SK-N-SH treated with all-trans-retinoic acid at 6 μM for 48 hours (cell line): ENCODE measurements at regions not wholly inside any gene's neighbourhood (a gene's known extent, or its start where the extent isn't known, plus 50 kb on each side); places are given as distances from the start of the nearest gene placed in this dataset.
"Not testable (repeated sequence)": the region's sequence is repeated elsewhere in the genome, so short reads cannot be mapped to it uniquely, and the experiment has no call there.

Experiments used
- ATAC-seq: fragments of 200-7000 bp; cut with Tn5 transposase; 3 replicates; pipeline ENCODE4 v1.9.1; 2020; ENCODE audit warnings: mild to moderate bottlenecking, moderate library complexity
- BACH2 ChIP-seq: fragments of 250-450 bp; sonication (Bioruptor Pico); IDR thresholded peaks from 2 replicates; pipeline ENCODE4 v1.9.0; 2021; ENCODE audit warnings: mild to moderate bottlenecking, borderline replicate concordance
- CREB5 ChIP-seq: fragments of 250-450 bp; sonication (Bioruptor Pico); IDR thresholded peaks from 2 replicates; pipeline ENCODE4 v1.5.1; 2020; ENCODE audit warnings: low read depth, mild to moderate bottlenecking, moderate library complexity
- CSDC2 ChIP-seq: fragments of 250-450 bp; sonication (Bioruptor Pico); IDR thresholded peaks from 2 replicates; pipeline ENCODE4 v1.5.0; 2020; ENCODE audit warnings: mild to moderate bottlenecking, moderate library complexity
- CSRNP3 ChIP-seq: fragments of 250-450 bp; sonication (Bioruptor Pico); IDR thresholded peaks from 2 replicates; pipeline ENCODE4 v1.5.1; 2021; ENCODE audit warnings: mild to moderate bottlenecking, moderate library complexity
- ESRRG ChIP-seq: fragments of 250-450 bp; sonication (Bioruptor Pico); IDR thresholded peaks from 2 replicates; pipeline ENCODE4 v1.6.1; 2021; ENCODE audit warnings: mild to moderate bottlenecking
- GLIS3 ChIP-seq: fragments of 250-450 bp; sonication (Bioruptor Pico); IDR thresholded peaks from 2 replicates; pipeline ENCODE4 v1.5.0; 2020; ENCODE audit warnings: mild to moderate bottlenecking, moderate library complexity
- OSR1 ChIP-seq: fragments of 250-450 bp; sonication (Bioruptor Pico); IDR thresholded peaks from 2 replicates; pipeline ENCODE4 v1.8.0; 2022; ENCODE audit warnings: moderate library complexity, mild to moderate bottlenecking, inconsistent platforms
- PATZ1 ChIP-seq: fragments of 250-450 bp; sonication (Bioruptor Pico); IDR thresholded peaks from 2 replicates; pipeline ENCODE4 v1.8.0; 2020; ENCODE audit warnings: mild to moderate bottlenecking, moderate library complexity, borderline replicate concordance
- POU6F1 ChIP-seq: fragments of 250-450 bp; sonication (Bioruptor Pico); IDR thresholded peaks from 2 replicates; pipeline ENCODE4 v1.8.0; 2021; ENCODE audit warnings: low read depth, mild to moderate bottlenecking, moderate library complexity, borderline replicate concordance
- PPARA ChIP-seq: fragments of 250-450 bp; sonication (Bioruptor Pico); IDR thresholded peaks from 2 replicates; pipeline ENCODE4 v1.5.0; 2020; ENCODE audit warnings: mild to moderate bottlenecking, borderline replicate concordance
- RARB ChIP-seq: fragments of 250-450 bp; sonication (Bioruptor Pico); IDR thresholded peaks from 2 replicates; pipeline ENCODE4 v1.8.0; 2021; ENCODE audit warnings: mild to moderate bottlenecking, moderate library complexity
- TCF4 ChIP-seq: fragments of 250-450 bp; sonication (Bioruptor Pico); IDR thresholded peaks from 2 replicates; pipeline ENCODE4 v1.8.0; 2021; ENCODE audit warnings: mild to moderate bottlenecking, moderate library complexity, borderline replicate concordance
- TOX ChIP-seq: fragments of 250-450 bp; sonication (Bioruptor Pico); IDR thresholded peaks from 2 replicates; pipeline ENCODE4 v1.8.0; 2021; ENCODE audit warnings: mild to moderate bottlenecking, moderate library complexity, borderline replicate concordance
- TSHZ2 ChIP-seq: fragments of 250-450 bp; sonication (Bioruptor Pico); IDR thresholded peaks from 2 replicates; pipeline ENCODE4 v1.5.0; 2020; ENCODE audit warnings: mild to moderate bottlenecking, moderate library complexity
- ZC3H10 ChIP-seq: fragments of 250-450 bp; sonication (Bioruptor Pico); IDR thresholded peaks from 2 replicates; pipeline ENCODE4 v1.5.1; 2021; ENCODE audit warnings: mild to moderate bottlenecking, moderate library complexity
- ZFP3 ChIP-seq: fragments of 250-450 bp; sonication (Bioruptor Pico); IDR thresholded peaks from 2 replicates; pipeline ENCODE4 v1.5.0; 2020; ENCODE audit warnings: mild to moderate bottlenecking, moderate library complexity
- ZFP30 ChIP-seq: fragments of 450-650 bp; formaldehyde crosslinking; IDR thresholded peaks from 2 replicates; pipeline ENCODE4 v1.5.0; 2022; ENCODE audit warnings: mild to moderate bottlenecking, moderate library complexity
- ZNF565 ChIP-seq: fragments of 450-650 bp; formaldehyde crosslinking; conservative IDR thresholded peaks from 2 replicates; pipeline ENCODE4 v1.5.0; 2020; ENCODE audit warnings: low read depth, mild to moderate bottlenecking, moderate library complexity
- ZNF70 ChIP-seq: fragments of 450-650 bp; formaldehyde crosslinking; IDR thresholded peaks from 2 replicates; pipeline ENCODE4 v1.5.0; 2020; ENCODE audit warnings: mild to moderate bottlenecking, moderate library complexity
- ZNF8 ChIP-seq: fragments of 450-650 bp; formaldehyde crosslinking; IDR thresholded peaks from 2 replicates; pipeline ENCODE4 v1.5.0; 2020; ENCODE audit warnings: mild to moderate bottlenecking, moderate library complexity

DNA sequence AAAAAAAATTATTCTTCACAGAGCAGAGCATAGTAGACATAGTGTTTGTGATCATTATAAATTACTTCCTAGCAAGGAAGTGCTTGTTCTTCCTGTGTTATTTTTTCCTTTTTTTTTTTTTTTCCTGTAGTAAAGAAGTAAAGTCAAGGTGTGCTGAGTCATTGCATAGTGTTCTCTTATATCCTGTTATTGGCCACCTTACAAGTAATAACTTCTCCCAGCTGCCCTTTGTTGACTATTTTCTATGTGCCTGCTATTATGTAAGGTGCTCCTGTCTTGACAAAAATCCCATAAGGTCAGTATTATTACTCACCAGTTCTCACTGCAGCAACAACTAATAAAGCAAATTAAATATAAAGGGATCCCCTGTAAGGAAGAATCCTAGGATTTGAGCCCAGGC, 195.3 kb downstream of the GJA1 start:
- no peak for ATAC-seq
- TF ChIP-seq TOX (no peak), TSHZ2 (CRISPR knock-in tag) (no peak), GLIS3 (no peak), PATZ1 (CRISPR knock-in tag) (no peak), OSR1 (CRISPR knock-in tag) (no peak), ZFP30 (CRISPR knock-in tag) (no peak), PPARA (CRISPR knock-in tag) (no peak), ZNF565 (no peak), CREB5 (no peak), ZNF8 (CRISPR knock-in tag) (no peak), CSRNP3 (CRISPR knock-in tag) (no peak), ZC3H10 (CRISPR knock-in tag) (no peak), BACH2 (no peak), TCF4 (CRISPR knock-in tag) (no peak), ESRRG (CRISPR knock-in tag) (no peak)
- TF ChIP-seq, all 23 proteins: peak for 0

GRCh38 chr6:121631752-121632151, 196.3 kb downstream of the GJA1 start:
- ATAC-seq = not testable (repeated sequence)

DNA sequence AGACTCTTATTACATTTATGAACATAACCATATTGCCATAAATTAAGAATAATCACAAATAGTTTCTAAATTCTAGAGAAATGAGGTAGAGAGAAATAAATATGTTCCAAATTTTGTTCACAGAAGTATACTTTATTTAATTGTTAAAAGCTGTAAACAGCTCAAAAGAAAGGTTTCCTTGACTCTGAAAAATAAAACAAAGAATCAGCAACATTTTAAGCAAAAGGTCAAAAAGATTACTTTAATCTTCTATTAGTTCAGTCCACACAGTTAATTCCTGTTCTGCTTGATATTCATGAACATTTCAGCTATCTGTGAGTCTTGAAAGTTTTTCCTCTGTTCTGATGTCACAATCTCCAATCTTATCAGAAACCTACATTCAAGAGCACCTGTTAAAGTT, 197.9 kb downstream of the GJA1 start:
- no peak for ATAC-seq
- TF ChIP-seq ZNF565 = no peak
- no peak for TF ChIP-seq CSRNP3 (CRISPR knock-in tag)
- no peak for TF ChIP-seq ESRRG (CRISPR knock-in tag)
- no peak for TF ChIP-seq TOX
- no peak for TF ChIP-seq CSDC2 (CRISPR knock-in tag)
- no peak for TF ChIP-seq RARB (CRISPR knock-in tag)
- TF ChIP-seq PPARA (CRISPR knock-in tag) = no peak
- TF ChIP-seq ZNF70 = no peak
- TF ChIP-seq ZC3H10 (CRISPR knock-in tag) = no peak
- no peak for TF ChIP-seq GLIS3
- TF ChIP-seq ZNF8 (CRISPR knock-in tag) = no peak
- TF ChIP-seq TCF4 (CRISPR knock-in tag) = no peak
- no peak for TF ChIP-seq POU6F1 (CRISPR knock-in tag)
- no peak for TF ChIP-seq ZFP3
- TF ChIP-seq, all 23 proteins: peak for 0

GRCh38 chr6:121634586-121634985, 199.1 kb downstream of the GJA1 start:
- ATAC-seq = not testable (repeated sequence)
